HG03520 (cell line): ENCODE measurements at regions not wholly inside any gene's neighbourhood (a gene's known extent, or its start where the extent isn't known, plus 50 kb on each side); places are given as distances from the start of the nearest gene placed in this dataset.
A peak's percentile ranks its signal among the peaks of the same experiment; 100 is the strongest.
"Not testable (repeated sequence)": the region's sequence is repeated elsewhere in the genome, so short reads cannot be mapped to it uniquely, and the experiment has no call there.

Experiments
- ATAC-seq: cut with Tn5 transposase; IDR thresholded peaks from one replicate; pipeline ENCODE4 v1.9.1; 2021; ENCODE audit warnings: mild to moderate bottlenecking, moderate library complexity; ENCODE audit not compliant: unreplicated experiment

- no peak for ATAC-seq
These were observed 111.7 kb downstream of the FAM50B start for GRCh38 chr6:3960754-3961361.

DNA sequence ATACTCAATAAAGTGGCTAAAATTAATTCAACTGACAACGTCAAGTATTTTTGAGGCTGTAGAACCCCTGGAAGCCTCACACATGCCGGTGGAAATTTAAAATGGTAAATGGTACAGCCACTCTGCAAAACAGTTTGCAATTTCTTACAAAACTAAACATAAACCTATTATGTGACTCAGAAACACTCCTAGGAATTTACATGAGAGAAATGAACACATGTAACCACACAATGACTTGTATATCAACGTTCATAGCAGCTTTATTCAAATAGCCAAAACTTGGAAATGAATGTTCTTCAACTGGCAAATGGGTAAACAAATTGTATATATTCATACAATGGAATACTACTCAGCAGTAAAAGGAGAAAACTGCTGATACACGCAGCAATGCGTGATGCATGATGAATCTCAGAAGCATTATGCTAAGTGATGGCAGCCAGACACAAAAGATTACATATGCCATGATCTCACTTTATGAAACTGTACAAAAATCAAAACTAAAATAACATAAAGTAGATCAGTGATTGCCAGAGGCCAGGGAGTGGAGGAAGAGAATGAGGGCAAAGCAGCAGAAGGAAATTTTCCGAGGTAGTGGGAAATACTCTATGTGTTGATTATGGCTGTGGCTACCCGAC, 112.5 kb downstream of the FAM50B start:
- ATAC-seq, result no peak

DNA sequence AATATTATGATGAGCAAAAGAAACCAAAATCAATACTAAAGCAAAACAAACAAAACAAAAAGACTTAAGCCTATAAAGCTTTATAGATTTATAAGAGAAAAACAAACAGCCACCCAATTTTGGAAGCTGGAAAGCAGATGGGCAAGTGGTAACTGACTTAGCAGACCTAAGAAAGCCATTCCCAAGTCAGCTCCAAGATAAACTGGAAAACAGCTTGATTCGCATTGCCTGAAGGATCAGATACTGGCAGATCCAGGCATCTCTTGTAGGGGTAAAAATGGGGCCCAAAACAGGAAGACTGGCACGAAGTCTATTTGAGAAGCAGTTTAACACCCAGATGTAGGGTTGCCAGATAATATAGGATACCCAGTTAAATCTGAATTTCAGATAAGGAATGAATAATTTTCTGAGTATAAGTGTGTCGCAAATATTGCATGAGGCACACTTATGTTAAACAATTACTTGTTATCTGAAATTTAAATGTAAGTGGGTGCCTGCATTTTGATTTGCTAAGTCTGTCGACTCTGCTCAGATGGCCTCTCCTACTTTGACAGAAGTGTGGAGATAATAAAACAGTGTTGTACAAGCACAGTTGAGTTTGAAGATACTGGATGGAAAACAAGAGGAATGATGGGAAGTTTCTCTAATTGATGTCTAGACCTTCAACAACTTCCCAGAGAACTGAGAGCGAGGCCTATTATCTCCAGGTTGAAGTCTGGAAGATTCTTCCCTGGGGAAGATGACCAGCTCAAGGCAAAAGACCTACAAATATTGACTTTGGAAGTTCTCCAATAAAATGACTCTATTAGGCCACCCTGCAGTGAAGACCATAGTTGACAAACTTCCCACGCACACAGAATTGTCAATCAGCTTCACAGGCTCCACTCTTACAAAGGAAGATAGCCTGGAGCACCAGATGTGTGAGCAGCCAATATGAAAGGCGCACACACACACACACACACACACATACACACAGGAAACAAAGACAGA, 113.4 kb downstream of the FAM50B start:
- no peak for ATAC-seq

GRCh38 chr6:3963426-3963825, 114.3 kb downstream of the FAM50B start:
- ATAC-seq, result no peak

DNA sequence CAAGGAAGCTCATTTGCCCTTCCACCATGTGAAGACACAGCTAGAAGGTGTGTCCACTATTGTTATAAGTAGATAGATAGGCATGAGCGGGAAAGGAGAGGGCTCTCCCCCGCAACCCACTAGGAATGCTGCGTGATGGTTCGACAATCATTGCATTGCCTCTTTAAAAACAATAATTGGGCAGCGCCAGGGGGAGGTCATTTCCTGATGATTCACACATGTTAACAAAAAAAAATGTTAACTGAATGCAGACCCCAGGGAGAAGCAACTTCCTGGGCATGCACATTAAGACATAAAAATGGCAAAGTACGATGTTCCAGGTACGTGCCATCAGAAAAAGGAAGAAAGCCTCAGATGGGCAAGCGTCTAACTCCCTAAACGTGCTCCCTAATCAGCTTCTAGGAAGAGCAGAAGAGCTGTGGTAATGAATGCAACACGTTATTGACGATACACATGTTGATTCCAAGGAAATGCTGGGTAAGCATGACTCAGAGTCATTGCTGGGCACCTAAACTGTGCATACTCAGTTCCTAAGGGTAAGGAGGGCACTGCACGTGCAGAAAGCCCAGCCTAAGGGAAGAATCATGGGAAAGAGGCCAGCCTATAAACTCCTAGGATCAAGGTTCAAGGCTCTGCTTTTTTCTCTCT, 113.7 kb downstream of the FAM217A start:
- ATAC-seq, result no peak

DNA sequence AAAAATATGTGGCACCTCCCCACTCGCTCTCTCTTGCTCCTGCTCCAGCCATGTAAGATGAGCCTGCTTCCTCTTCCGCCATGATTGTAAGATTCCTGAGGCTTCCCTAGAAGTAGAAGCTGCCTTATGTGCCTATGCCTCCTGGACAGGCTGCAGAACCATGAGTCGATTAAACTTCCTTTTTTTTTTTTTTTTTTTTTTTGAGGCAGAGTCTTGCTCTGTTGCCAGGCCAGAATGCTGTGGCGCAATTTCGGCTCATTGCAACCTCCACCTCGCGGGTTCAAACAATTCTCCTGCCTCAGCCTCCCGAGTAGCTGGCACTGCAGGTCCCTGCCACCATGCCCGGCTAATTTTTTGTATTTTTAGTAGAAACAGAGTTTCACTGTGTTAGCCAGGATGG, 112.5 kb downstream of the FAM217A start:
- no peak for ATAC-seq

GRCh38 chr6:3970097-3970496, 108.8 kb downstream of the FAM217A start:
- ATAC-seq, result no peak

DNA sequence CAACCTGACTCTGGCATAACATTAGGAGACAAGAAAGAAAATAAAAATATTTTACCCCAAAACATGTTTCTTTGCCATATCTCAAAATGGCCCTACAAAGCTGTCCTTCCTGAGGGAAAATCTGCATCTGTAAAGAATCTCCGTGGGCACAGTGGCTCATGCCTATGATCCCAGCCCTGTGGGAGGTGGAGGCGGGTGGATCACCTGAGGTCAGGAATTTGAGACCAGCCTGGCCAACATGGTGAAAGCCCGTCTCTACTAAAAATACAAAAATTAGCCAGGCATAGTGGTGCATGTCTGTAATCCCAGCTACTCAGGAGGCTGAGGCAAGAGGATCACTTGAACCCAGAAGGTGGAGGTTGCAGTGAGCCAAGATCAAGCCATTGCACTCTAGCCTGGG, 105.8 kb downstream of the FAM217A start:
- not testable (repeated sequence) for ATAC-seq

DNA sequence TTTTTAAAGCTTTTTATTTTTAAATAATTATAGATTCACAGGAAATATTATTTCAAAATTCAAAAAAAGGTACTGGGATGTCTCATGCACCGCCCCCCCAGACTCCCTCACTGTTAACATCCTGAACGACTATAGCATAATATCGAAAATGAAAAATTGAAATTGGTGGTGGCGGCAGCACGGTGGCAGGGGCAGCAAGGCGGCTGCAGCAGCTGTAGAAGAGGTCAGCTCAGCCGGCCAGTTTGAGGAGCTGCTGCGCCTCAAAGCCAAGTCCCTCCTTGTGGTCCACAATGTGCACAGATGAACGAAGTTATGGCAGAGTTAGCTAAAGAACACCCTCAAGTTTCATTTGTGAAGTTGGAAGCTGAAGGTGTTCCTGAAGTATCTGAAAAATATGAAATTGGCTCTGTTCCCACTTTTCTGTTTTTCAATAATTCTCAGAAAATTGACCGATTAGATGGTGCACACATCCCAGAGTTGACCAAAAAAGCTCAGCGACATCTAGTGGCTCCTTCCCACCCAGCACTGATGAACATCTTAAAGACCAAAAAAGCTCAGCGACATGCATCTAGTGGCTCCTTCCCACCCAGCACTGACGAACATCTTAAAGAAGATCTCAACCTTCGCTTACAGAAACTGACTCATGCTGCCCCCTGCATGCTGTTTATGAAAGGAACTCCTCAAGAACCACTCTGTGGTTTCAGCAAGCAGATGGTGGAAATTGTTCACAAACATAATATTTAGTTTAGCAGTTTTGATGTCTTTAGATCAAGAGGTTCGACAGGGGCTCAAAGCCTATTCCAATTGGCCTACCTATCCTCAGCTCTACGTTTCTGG, 100.8 kb downstream of the FAM217A start:
- ATAC-seq, result peak; percentile 66

- not testable (repeated sequence) for ATAC-seq
These were observed 100.0 kb downstream of the FAM217A start for GRCh38 chr6:3978966-3979365.

DNA sequence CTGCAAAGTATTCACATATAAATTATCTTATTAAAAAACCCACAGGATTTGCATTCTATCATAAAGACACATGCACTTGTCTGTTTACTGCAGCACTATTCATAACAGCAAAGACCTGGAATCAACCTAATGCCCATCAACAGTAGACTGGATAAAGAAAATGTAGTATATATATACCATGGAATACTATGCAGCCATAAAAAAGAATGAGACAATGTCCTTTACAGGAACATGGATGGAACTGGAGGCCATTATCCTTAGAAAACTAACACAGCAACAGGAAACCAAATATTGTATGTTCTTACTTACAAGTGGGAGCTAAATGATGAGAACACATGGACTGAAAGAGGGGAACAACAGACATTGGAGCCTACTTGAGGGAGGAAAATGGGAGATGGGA, 97.0 kb downstream of the FAM217A start:
- no peak for ATAC-seq

- ATAC-seq, result no peak
These were observed 95.2 kb downstream of the FAM217A start for GRCh38 chr6:3983778-3984177.

- no peak for ATAC-seq
These were observed 94.4 kb downstream of the FAM217A start for GRCh38 chr6:3984494-3984893.

DNA sequence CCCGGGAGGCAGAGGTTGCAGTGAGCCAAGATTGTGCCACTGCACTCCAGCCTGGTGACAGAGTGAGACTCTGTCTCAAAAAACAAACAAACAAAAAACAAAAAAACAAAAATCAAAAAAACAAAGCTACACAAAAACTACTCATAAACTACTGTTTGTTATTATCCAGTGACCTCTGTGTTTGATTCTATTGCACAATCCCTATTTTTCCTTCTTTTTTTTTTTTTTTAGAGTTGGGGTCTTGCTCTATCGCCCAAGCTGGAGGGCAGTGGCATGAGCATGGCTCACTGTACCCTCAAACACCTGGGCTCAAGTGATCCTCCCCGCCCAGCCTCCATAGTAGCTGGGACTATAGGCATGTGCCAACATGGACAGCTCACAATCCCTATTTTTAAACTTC, 92.7 kb downstream of the FAM217A start:
- ATAC-seq, result no peak

DNA sequence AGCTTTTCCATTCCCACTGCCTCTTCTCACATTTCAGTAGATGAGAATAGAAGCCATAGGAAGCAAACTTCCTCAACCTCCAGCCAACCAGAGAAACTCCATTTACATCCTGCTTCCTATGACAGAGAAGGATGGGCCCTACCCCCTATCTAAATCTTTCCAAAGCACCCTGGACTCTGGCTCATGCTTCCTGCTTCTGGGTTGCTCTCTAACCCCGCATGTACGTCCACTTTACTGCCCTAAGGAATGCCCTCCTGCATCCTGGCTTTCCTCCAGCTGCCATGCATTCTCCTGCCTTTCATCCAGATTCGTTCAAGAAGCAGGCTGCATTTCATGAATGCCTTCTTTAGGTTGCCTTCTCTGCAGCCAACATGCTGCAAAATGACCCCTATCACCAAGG, 91.9 kb downstream of the FAM217A start:
- no peak for ATAC-seq

- no peak for ATAC-seq
These were observed 91.4 kb downstream of the FAM217A start for GRCh38 chr6:3987576-3987975.

DNA sequence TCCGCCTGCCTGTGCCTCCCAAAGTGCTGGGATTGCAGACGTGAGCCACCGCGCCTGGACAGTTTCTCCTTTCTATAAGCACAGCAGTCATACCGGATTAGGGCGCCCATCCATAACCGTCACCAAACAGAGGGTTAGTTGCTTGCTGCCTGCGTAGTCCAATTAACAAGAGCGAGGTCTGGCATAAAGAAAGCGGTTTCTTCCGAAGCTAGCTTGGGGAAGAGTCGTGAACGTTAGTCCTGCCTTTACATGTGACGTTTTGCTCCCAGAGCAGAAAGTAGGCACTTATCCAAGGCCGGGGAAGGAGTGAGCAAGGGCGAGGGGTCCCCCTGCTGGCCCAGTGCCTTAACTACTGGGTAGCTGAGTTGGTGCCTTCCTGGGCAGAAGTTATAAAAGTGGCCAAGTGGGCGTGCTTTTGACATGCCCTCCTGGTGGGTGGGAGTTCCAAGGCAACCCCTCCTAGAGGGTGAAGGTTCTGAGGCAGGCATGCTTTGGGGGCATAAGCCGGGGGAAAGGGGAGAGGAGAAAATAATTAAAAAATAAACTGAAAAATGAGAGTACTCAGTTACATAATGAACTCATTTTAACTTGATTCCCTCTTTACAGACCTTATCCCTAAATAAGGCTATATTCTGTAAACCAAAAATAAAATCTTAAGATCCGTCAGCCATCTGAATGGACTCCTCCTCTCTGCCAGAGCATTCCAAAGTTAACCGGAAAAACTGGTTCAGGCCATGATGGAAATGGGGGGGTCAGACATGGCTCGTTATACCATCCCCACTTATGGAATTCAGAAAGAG, 88.0 kb downstream of the FAM217A start:
- ATAC-seq, result no peak

GRCh38 chr6:3991941-3992340, 87.0 kb downstream of the FAM217A start:
- no peak for ATAC-seq

- no peak for ATAC-seq
These were observed 82.6 kb downstream of the FAM217A start for GRCh38 chr6:3996349-3996748.
